ENCODE measurements at regions not wholly inside any gene's neighbourhood (a gene's known extent, or its start where the extent isn't known, plus 50 kb on each side); places are given as distances from the start of the nearest gene placed in this dataset.

- no peaks in the 10 kb centered on the region for H3K27me3 ChIP-seq
- no peaks in the 10 kb centered on the region for H3K9me3 ChIP-seq
- intact Hi-C loops (cut with DNase I), result no loop called here
- H3K27ac ChIP-seq, result no peak overlapping the region
- TF ChIP-seq POLR2A (IDR thresholded peaks at IDR 0.05) (no peak), CTCF (IDR thresholded peaks at IDR 0.05) (no peak)
- DNase-seq, result no peak
- no peak for ATAC-seq
- H3K36me3 ChIP-seq (replicated peaks in 1 of 2; ENCODE audit: insufficient read depth in 1 of 2, low read depth in 2 of 2), result no peaks in the 10 kb centered on the region
- 54 to 85% methylated on average over 2 of the region's 2 CpGs for WGBS, 2 donors
- H3K4me3 ChIP-seq, result no peak overlapping the region
- H3K4me1 ChIP-seq, result peaks cover 10% of the 10 kb centered on the region
These were observed 50.7 kb upstream of the TPRG1 start for GRCh38 chr3:189121092-189121491.
